ENCODE measurements at regions not wholly inside any gene's neighbourhood (a gene's known extent, or its start where the extent isn't known, plus 50 kb on each side); places are given as distances from the start of the nearest gene placed in this dataset.

GRCh38 chr2:215536510-215536909, 100.6 kb upstream of the FN1 start:
- TF ChIP-seq CTCF (IDR thresholded peaks at IDR 0.05; ENCODE audit: low read depth, low read length, poor library complexity, severe bottlenecking) (no peak), EZH2phosphoT487 (IDR thresholded peaks at IDR 0.05; ENCODE audit: borderline replicate concordance, low read length) (no peak)

Measured in DOHH2 (cell line).